ENCODE measurements at regions not wholly inside any gene's neighbourhood (a gene's known extent, or its start where the extent isn't known, plus 50 kb on each side); places are given as distances from the start of the nearest gene placed in this dataset.

- Histone ChIP-seq H3K27me3 (ENCODE audit: insufficient read depth, low read length) (no peaks in the 10 kb centered on the region), H3K79me2 (ENCODE audit: insufficient read depth, low read length) (no peaks in the 10 kb centered on the region), H3K9ac (ENCODE audit: low read length) (no peak overlapping the region), H3K27ac (ENCODE audit: low read depth, low read length) (no peak overlapping the region), H3K36me3 (ENCODE audit: control insufficient read depth in 1 of 2, insufficient read depth in 2 of 2, low read length in 2 of 2) (no peaks in the 10 kb centered on the region), H4K20me1 (ENCODE audit: insufficient read depth) (no peaks in the 10 kb centered on the region), H3K4me2 (ENCODE audit: low read length) (no peak overlapping the region), H3K4me1 (ENCODE audit: control insufficient read depth in 1 of 2, insufficient read depth in 2 of 2, low read length in 2 of 2) (no peaks in the 10 kb centered on the region), H3K9me3 (ENCODE audit: control insufficient read depth in 1 of 2, insufficient read depth in 1 of 2, low read depth in 1 of 2, low read length in 2 of 2) (peaks cover 17 to 34% of the 10 kb centered on the region in 2 experiments; a peak in 2 of 4 replicates), H3K9me2 (ENCODE audit: insufficient read depth) (no peaks in the 10 kb centered on the region), H3K4me3 (replicated peaks in 1 of 2; ENCODE audit: low read depth in 1 of 2, low read length in 2 of 2) (no peak overlapping the region), H2AFZ (ENCODE audit: low read depth, low read length, poor library complexity, severe bottlenecking) (no peak overlapping the region)
- ChIA-PET RAD21 (ENCODE audit: low non-redundant PET in 1 of 2, low total read pairs in 2 of 2, uncharacterized antibody in 2 of 2, unreplicated experiment in 2 of 2) (no interaction called here), CTCF (no interaction called here), POLR2A (no interaction called here)
- BruUV-seq (replicated peaks) = no TSS peak
- ATAC-seq = no peak
- TF ChIP-seq TCF7L2 (IDR thresholded peaks at IDR 0.05; ENCODE audit: borderline replicate concordance, extremely low read depth, insufficient read depth, insufficient read length) (no peak), YY1 (IDR thresholded peaks at IDR 0.05; ENCODE audit: extremely low read depth, insufficient replicate concordance, low read depth, low read length) (no peak)
- DNase-seq (ENCODE audit: low read depth, low spot score) = no peak
- intact Hi-C loops (cut with micrococcal nuclease) = no loop called here
Observed at GRCh38 chr10:10515479-10516204, 502.0 kb upstream of the CELF2 start.

- TF ChIP-seq SRF (IDR thresholded peaks at IDR 0.05; ENCODE audit: low read depth) (no peak), CBX3 (IDR thresholded peaks at IDR 0.05; ENCODE audit: low read depth) (no peak), MAX (IDR thresholded peaks at IDR 0.05) (no peak)
- no TSS peak for BruUV-seq (replicated peaks)
- no peak overlapping the region for H2AFZ ChIP-seq (ENCODE audit: low read depth, low read length, poor library complexity, severe bottlenecking)
- no peak overlapping the region for H3K27ac ChIP-seq (ENCODE audit: low read depth, low read length)
- H3K9ac ChIP-seq (ENCODE audit: low read length) = no peak overlapping the region
- H3K9me2 ChIP-seq (ENCODE audit: insufficient read depth) = no peaks in the 10 kb centered on the region
- H3K79me2 ChIP-seq (ENCODE audit: insufficient read depth, low read length) = no peaks in the 10 kb centered on the region
- no peaks in the 10 kb centered on the region for H3K4me1 ChIP-seq (ENCODE audit: control insufficient read depth in 1 of 2, insufficient read depth in 2 of 2, low read length in 2 of 2)
- H4K20me1 ChIP-seq (ENCODE audit: insufficient read depth) = no peaks in the 10 kb centered on the region
- peaks cover 16 to 34% of the 10 kb centered on the region in 2 experiments; a peak in 2 of 4 replicates for H3K9me3 ChIP-seq (ENCODE audit: control insufficient read depth in 1 of 2, insufficient read depth in 1 of 2, low read depth in 1 of 2, low read length in 2 of 2)
- no peak overlapping the region for H3K4me3 ChIP-seq (replicated peaks in 1 of 2; ENCODE audit: low read depth in 1 of 2, low read length in 2 of 2)
- H3K4me2 ChIP-seq (ENCODE audit: low read length) = no peak overlapping the region
- DNase-seq (ENCODE audit: low read depth, low spot score) (no peak), ATAC-seq (no peak)
- POLR2A ChIA-PET = no interaction called here
- no peaks in the 10 kb centered on the region for H3K27me3 ChIP-seq (ENCODE audit: insufficient read depth, low read length)
- CTCF ChIA-PET = no interaction called here
- intact Hi-C loops (cut with micrococcal nuclease) = no loop called here
- RAD21 ChIA-PET (ENCODE audit: low non-redundant PET in 1 of 2, low total read pairs in 2 of 2, uncharacterized antibody in 2 of 2, unreplicated experiment in 2 of 2) = no interaction called here
- H3K36me3 ChIP-seq (ENCODE audit: control insufficient read depth in 1 of 2, insufficient read depth in 2 of 2, low read length in 2 of 2) = no peaks in the 10 kb centered on the region
Observed at GRCh38 chr10:10516346-10517130, 501.1 kb upstream of the CELF2 start.

Data from HCT116 (cell line).